BJ (cell line): ENCODE measurements at regions not wholly inside any gene's neighbourhood (a gene's known extent, or its start where the extent isn't known, plus 50 kb on each side); places are given as distances from the start of the nearest gene placed in this dataset.
"Not testable (repeated sequence)": the region's sequence is repeated elsewhere in the genome, so short reads cannot be mapped to it uniquely, and the experiment has no call there.

Experiments used
- CTCF ChIA-PET: fragments of 350-600 bp; formaldehyde crosslinking; extraction: SDS; loops from one replicate; lab custom pipeline; 2021; ENCODE audit warnings: antibody characterized with exemption, inconsistent platforms; lab: Yijun Ruan, JAX
- POLR2A ChIA-PET: fragments of 300-600 bp; sonication (Branson Sonifier 250); formaldehyde crosslinking; extraction: SDS; loops from one replicate; lab custom pipeline; 2021; ENCODE audit warnings: antibody characterized with exemption; lab: Charles Lee
- DNase-seq: peaks from one replicate; pipeline ENCODE4 v3.0.0-alpha.2; 2011; ENCODE audit warnings: low read depth
- H3K27me3 ChIP-seq: 2 replicates; pipeline ENCODE4 v1.6.0; 2011; ENCODE audit warnings: low read length; ENCODE audit not compliant: control insufficient read depth, insufficient read depth
- H3K36me3 ChIP-seq: 2 replicates; pipeline ENCODE4 v1.5.1; 2011; ENCODE audit warnings: low read length; ENCODE audit not compliant: control insufficient read depth, insufficient read depth
- H3K4me3 ChIP-seq: 2 replicates; pipeline ENCODE4 v1.5.1; 2011; ENCODE audit warnings: low read depth, mild to moderate bottlenecking, control low read depth, low read length
- CTCF ChIP-seq: IDR thresholded peaks from 2 replicates; pipeline ENCODE4 v1.5.1; 2011; ENCODE audit warnings: low read depth, mild to moderate bottlenecking, control low read depth, inconsistent platforms, low read length, moderate library complexity; ENCODE audit not compliant: insufficient read depth

- no peak overlapping the region for H3K4me3 ChIP-seq
- H3K27me3 ChIP-seq, result no peaks in the 10 kb centered on the region
- CTCF ChIA-PET, result no interaction called here
- no peaks in the 10 kb centered on the region for H3K36me3 ChIP-seq
- POLR2A ChIA-PET, result no interaction called here
- TF ChIP-seq CTCF, result peak; percentile 42
- DNase-seq, result no peak
Measured at GRCh38 chrX:65451663-65452062, 82.9 kb downstream of the LAS1L start.

- no peak for TF ChIP-seq CTCF
- H3K36me3 ChIP-seq, result no peaks in the 10 kb centered on the region
- no peak for DNase-seq
- no peaks in the 10 kb centered on the region for H3K27me3 ChIP-seq
- no peak overlapping the region for H3K4me3 ChIP-seq
- POLR2A ChIA-PET, result no interaction called here
- CTCF ChIA-PET, result no interaction called here
Measured at GRCh38 chrX:65420154-65420553, 114.4 kb downstream of the LAS1L start.

- POLR2A ChIA-PET, CTCF ChIA-PET: not testable (repeated sequence)
Measured at GRCh38 chrX:65407662-65408061, 126.9 kb downstream of the LAS1L start.

GRCh38 chrX:65407157-65407626 is 127.4 kb downstream of the LAS1L start:
- Histone ChIP-seq H3K27me3 (no peaks in the 10 kb centered on the region; the same call in 1 of the 2 replicates), H3K4me3 (no peak overlapping the region), H3K36me3 (no peaks in the 10 kb centered on the region)
- CTCF ChIA-PET, result no interaction called here
- POLR2A ChIA-PET, result no interaction called here
- no peak for DNase-seq
- TF ChIP-seq CTCF, result no peak

More at GRCh38 chrX:65407662-65408061, 126.9 kb downstream of the LAS1L start:
- DNase-seq, H3K36me3 ChIP-seq, H3K27me3 ChIP-seq, H3K4me3 ChIP-seq: not testable (repeated sequence)

GRCh38 chrX:65406532-65406931 is 128.1 kb downstream of the LAS1L start:
- no peak for TF ChIP-seq CTCF
- Histone ChIP-seq H3K36me3 (no peaks in the 10 kb centered on the region), H3K4me3 (no peak overlapping the region), H3K27me3 (no peaks in the 10 kb centered on the region; the same call in 1 of the 2 replicates)
- DNase-seq, result no peak
- POLR2A ChIA-PET, result no interaction called here
- CTCF ChIA-PET, result no interaction called here

- Histone ChIP-seq H3K36me3 (no peaks in the 10 kb centered on the region), H3K4me3 (no peak overlapping the region), H3K27me3 (no peaks in the 10 kb centered on the region)
- no peak for TF ChIP-seq CTCF
- POLR2A ChIA-PET, result no interaction called here
- CTCF ChIA-PET, result no interaction called here
- no peak for DNase-seq
Measured at GRCh38 chrX:65392284-65392683, 142.3 kb downstream of the LAS1L start.

GRCh38 chrX:65389120-65389519 is 145.5 kb downstream of the LAS1L start:
- DNase-seq, H3K4me3 ChIP-seq, H3K36me3 ChIP-seq, CTCF ChIA-PET, H3K27me3 ChIP-seq, POLR2A ChIA-PET: not testable (repeated sequence)
